SK-MEL-5 (cell line): ENCODE measurements at regions not wholly inside any gene's neighbourhood (a gene's known extent, or its start where the extent isn't known, plus 50 kb on each side); places are given as distances from the start of the nearest gene placed in this dataset.

Source experiments
- DNase-seq: peaks from one replicate; pipeline ENCODE4 v3.0.0-alpha.2; 2016; ENCODE audit warnings: low read depth, low spot score
- in situ Hi-C: cut with HindIII; loops from 2 replicates; pipeline ENCODE4 v1.10.0; 2016; ENCODE audit warnings: low sequenced_read_pairs, high pct_unique_total_duplicates, low pct_unique_long_range_greater_than_20kb

DNA sequence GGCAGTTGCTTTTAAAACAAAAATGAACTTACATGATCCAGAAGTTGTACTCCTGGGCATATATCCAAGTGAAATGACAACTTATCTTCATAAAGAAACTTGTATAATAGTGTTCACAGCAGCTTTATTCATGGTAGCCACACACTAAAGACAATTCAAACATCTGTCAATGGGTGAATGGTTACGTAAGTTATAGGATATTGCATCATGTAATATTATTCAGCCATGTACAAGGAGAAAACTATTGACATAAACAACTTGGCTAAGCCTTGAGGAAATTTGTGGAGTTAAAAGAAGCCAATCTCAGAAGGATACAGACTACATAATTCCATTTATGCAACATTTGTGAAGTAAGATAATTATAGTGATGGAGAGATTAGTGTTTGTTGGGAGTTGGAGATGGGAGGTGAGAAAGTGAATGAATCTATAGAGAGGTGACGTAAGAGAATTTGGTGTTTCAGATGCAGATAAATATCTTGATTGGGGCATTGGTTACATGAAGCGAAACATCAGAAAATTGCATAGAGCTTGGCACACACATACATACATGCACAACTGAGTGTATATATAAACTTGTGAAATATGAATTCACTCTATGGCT, 49.9 kb upstream of the GRIK1 start:
- in situ Hi-C loops, result no loop called here
- no peak for DNase-seq
